Heart right ventricle (tissue), 16 donors: ENCODE measurements at regions not wholly inside any gene's neighbourhood (a gene's known extent, or its start where the extent isn't known, plus 50 kb on each side); places are given as distances from the start of the nearest gene placed in this dataset.
"Not testable (repeated sequence)": the region's sequence is repeated elsewhere in the genome, so short reads cannot be mapped to it uniquely, and the experiment has no call there.

ENCODE experiments used
- ATAC-seq, 8 donors: fragments of 200-7000 bp; cut with Tn5 transposase; one replicate each; pipeline ENCODE4 v1.9.1; 2020; ENCODE audit warnings: mild to moderate bottlenecking in 8 of 8, moderate library complexity in 8 of 8, moderate number of reproducible peaks in 1 of 8
- DNase-seq, 2 donors: peaks; one replicate each; pipeline ENCODE4 v3.0.0-alpha.2; 2020
- H3K27ac ChIP-seq, 10 donors: fragments of 200-600 bp; sonication (generic) in 2 of 10; one replicate each; pipeline versions ENCODE4 v1.5.0 to v1.8.0; 2020 to 2022; ENCODE audit warnings: mild to moderate bottlenecking in 3 of 10
- H3K27me3 ChIP-seq, 7 donors: fragments of 200-600 bp; one replicate each; pipeline ENCODE4 v1.8.0; 2021 to 2022; ENCODE audit warnings: mild to moderate bottlenecking in 2 of 7
- H3K36me3 ChIP-seq, 9 donors: fragments of 200-600 bp; sonication (generic) in 1 of 9; one replicate each; pipeline versions ENCODE4 v1.5.0 to v1.8.0; 2020 to 2022; ENCODE audit warnings: mild to moderate bottlenecking in 2 of 9
- H3K4me1 ChIP-seq, 9 donors: fragments of 200-600 bp; sonication (generic) in 1 of 9; one replicate each; pipeline versions ENCODE4 v1.5.0 to v1.8.0; 2020 to 2022; ENCODE audit warnings: mild to moderate bottlenecking in 4 of 9
- H3K4me3 ChIP-seq, 10 donors: fragments of 200-600 bp; sonication (generic) in 2 of 10; one replicate each; pipeline versions ENCODE4 v1.5.0 to v1.8.0; 2020 to 2022; ENCODE audit warnings: mild to moderate bottlenecking in 7 of 10, moderate library complexity in 2 of 10
- H3K9me3 ChIP-seq, 11 donors: fragments of 200-600 bp in 10 of 11; sonication (generic) in 2 of 11; one replicate each; pipeline versions ENCODE4 v1.5.0 to v1.8.0; 2013 to 2022; ENCODE audit warnings: mild to moderate bottlenecking in 2 of 11, control low read depth in 1 of 11, moderate library complexity in 1 of 11
- WGBS, 2 donors: extraction: QIAGEN DNeasy Blood & Tissue Kit; methylation state at CpG; one replicate each; pipeline ENCODE4 v1.1.7; 2013; ENCODE audit warnings: inconsistent platforms in 1 of 2; 5-methylcytosine and 5-hydroxymethylcytosine counted together
- intact Hi-C, 10 donors: fragments of 100-400 bp; cut with DNase I; formaldehyde crosslinking; loops; one replicate each; pipeline versions ENCODE4 v1.11.1 to v1.14.2; 2022
- TF ChIP-seq, protein P1 (sequence below), 9 donors: fragments of 200-600 bp; sonication (generic) in 2 of 9; IDR thresholded peaks; one replicate each; pipeline versions ENCODE4 v1.5.0 to v1.8.0; 2021 to 2022; ENCODE audit warnings: antibody characterized with exemption in 9 of 9, mild to moderate bottlenecking in 5 of 9, moderate library complexity in 1 of 9
- donor health status: Arrhythmogenic right ventricular cardiomyopathy.
- donor health status: ischemic (EF 13 %, LVEDD 7.1; RV severe dilation, severe dysfunction).
- donor health status: healthy with polysubstance abuse.
- donor health status: DM: no; HTN: yes; CAD: no.
- donor health status: DM: no; HTN: no; CAD: no.
- donor health status: ischemic (EF 25% LVEDD 6.9; RV normal size, moderate dysfunction).
- donor health status: ischemic (EF 25% LVEDD 5.7; RV mildly dilated, moderate dysfunction).
- donor health status: healthy.
- donor health status: DM: yes; HTN: yes; CAD: no.
- donor health status: Ischemic cardiomyopathy.
- donor health status: ischemic (EF 35%, LVEDD 5.7; RV mildly dilated, moderate dysfunction).
- donor health status: nonischemic (EF 11% LVEDD 7.7; RV severe dilation, severe dysfunction).
- donor health status: DM: yes; HTN: yes; CAD: no.
- donor health status: PGD.
- donor health status: ischemic (EF 29% LVEDD 5.4; RV normal size, mild dysfunction).
- donor health status: nonischemic (EF 23%, LVEDD 6.1; RV moderate dilation, normal function).

DNA sequence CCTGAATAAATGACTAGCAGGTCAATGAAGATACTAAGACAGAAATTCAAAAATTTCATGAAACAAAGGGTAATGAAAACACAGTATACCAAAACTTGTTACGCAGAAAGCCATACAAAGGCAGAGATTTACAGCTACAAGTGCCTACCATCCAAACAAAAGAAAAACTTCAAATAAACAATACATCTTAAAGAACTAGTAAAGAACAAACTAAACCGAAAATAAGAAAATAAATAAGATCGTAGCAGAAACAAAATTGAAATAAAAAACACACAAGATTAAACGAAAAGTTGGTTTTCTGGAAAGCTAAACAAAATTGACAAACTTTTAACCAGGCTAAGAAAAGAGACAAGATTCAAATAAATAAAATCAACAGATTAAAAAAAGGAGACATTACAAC lies 51.5 kb downstream of the VPREB1 start:
- intact Hi-C loops, H3K27ac ChIP-seq: not testable (repeated sequence)
- 93 to 95% methylated on average over 4 of the region's 4 CpGs for WGBS, 2 donors

DNA sequence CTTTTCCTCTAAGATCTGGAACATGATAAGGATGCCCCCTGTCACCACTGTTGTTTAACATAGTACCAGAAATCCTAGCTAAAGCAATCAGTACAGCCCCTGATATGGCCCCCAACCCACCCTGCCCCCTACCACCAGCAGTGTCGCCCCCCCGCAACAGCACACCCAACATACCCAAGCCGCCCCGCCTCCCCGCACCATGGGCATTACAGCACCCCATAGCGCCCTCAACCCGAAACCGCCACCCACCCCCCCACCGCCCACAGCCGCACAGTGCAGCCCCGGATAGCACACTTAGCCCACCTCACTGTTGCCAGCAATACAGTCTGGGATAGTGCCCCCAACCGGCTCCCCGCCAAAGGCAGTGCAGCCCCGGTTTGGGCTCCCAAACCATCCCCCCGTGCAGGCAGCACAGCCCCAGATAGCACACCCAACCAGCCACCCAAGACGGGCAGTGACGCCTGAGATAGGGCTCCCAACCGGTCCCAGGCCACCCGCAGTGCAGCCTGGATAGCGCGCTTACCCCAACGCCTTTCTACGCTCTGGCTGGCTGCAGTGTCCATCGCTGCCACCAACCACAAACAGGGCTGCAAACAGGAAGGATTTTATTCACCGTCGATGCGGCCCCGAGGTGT lies 52.7 kb downstream of the VPREB1 start:
- H3K9me3 ChIP-seq, ATAC-seq, H3K27me3 ChIP-seq, H3K4me1 ChIP-seq, intact Hi-C loops: not testable (repeated sequence)
- WGBS, 2 donors: 0 to 1% methylated on average over 27 to 28 of the region's 28 CpGs
- peak in 1 of 2 donors; percentile 37 for DNase-seq
- H3K4me3 ChIP-seq: peak overlapping the region; percentile 64 to 94 (median 84)
- H3K27ac ChIP-seq: peak overlapping the region in 9 of 10 donors; percentile 67 to 91 (median 82)
- peaks cover 0 to 13% (median 0%) of the 10 kb centered on the region in 9 donors for H3K36me3 ChIP-seq

More for the DNA sequence above, 51.5 kb downstream of the VPREB1 start:
- H3K27me3 ChIP-seq, DNase-seq, ATAC-seq, H3K9me3 ChIP-seq, H3K4me1 ChIP-seq, H3K4me3 ChIP-seq: not testable (repeated sequence)
- H3K36me3 ChIP-seq: peaks cover 0 to 13% (median 0%) of the 10 kb centered on the region in 9 donors

DNA sequence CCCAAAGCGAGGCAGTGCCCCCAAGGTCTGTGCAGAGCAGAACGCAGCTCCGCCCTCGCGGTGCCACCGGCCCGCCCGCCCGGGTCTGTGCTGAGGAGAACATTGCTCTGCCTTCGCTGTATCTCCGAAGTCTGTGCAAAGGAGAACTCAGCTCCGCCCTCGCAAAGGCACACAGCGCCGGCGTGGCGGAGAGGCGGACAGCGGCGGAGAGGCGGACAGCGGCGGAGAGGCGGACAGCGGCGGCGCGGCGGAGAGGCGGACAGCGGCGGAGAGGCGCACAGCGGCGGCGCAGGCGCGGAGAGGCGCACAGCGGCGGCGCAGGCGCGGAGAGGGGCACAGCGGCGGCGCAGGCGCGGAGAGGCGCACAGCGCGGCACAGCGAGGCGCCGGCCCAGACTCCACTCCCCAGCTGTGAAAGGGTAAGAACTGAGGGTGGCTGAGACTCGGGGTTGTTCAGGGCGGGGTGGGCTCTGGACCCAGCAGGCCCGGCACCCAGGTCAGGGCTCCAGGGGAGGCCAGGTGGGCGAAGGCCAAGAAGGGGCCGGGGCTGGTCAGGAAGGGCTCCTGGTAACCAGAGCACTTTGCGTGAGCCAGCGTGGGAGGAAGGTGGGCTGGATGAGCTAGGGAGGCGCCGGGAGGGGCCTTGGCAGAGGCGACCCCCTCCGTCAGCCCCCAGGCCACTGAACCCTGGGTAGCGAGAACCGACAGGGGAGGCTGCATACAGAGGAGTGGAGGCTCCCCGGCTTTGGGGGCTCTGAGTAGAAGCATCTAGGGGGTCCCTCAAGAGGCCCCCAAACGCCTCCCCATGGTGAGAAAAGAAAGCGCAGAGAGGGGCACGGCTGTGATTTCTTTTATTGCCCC lies 53.4 kb downstream of the VPREB1 start:
- H3K9me3 ChIP-seq, intact Hi-C loops: not testable (repeated sequence)
- WGBS, 2 donors: 1% methylated on average over 64 to 71 of the region's 72 CpGs

DNA sequence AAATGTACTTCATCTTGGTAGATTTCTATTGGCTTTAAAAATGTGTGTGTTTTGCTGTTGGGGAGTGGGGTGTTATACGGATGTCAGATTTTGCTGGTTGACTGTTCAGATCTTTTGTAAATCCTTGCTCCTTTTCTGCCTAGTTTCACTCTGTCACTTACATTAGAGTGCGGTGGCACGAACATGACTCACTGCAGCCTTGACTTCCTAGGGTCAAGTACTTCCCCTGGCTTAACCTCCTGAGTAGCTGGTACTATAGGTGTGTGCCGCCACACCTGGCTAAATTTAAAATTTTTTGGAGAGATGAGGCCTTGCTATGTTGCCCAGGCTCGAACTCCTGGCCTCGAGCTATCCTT lies 54.0 kb downstream of the VPREB1 start:
- ATAC-seq, H3K4me1 ChIP-seq, H3K36me3 ChIP-seq, H3K9me3 ChIP-seq, intact Hi-C loops, H3K27me3 ChIP-seq, DNase-seq: not testable (repeated sequence)
- Histone ChIP-seq H3K27ac (peak overlapping the region in 8 of 10 donors; percentile 74 to 91 (median 82)), H3K4me3 (peak overlapping the region; percentile 65 to 94 (median 85))
- WGBS, 2 donors: 41 to 65% methylated on average over 4 of the region's 6 CpGs

More for the DNA sequence above, 53.4 kb downstream of the VPREB1 start:
- ATAC-seq: peak; percentile 79 to 100 (median 98)
- not testable (repeated sequence) for H3K36me3 ChIP-seq, H3K27me3 ChIP-seq, H3K4me1 ChIP-seq
- Histone ChIP-seq H3K4me3 (peak overlapping the region; percentile 65 to 94 (median 85)), H3K27ac (peak overlapping the region; percentile 40 to 91 (median 81))
- TF ChIP-seq, protein P1, sequence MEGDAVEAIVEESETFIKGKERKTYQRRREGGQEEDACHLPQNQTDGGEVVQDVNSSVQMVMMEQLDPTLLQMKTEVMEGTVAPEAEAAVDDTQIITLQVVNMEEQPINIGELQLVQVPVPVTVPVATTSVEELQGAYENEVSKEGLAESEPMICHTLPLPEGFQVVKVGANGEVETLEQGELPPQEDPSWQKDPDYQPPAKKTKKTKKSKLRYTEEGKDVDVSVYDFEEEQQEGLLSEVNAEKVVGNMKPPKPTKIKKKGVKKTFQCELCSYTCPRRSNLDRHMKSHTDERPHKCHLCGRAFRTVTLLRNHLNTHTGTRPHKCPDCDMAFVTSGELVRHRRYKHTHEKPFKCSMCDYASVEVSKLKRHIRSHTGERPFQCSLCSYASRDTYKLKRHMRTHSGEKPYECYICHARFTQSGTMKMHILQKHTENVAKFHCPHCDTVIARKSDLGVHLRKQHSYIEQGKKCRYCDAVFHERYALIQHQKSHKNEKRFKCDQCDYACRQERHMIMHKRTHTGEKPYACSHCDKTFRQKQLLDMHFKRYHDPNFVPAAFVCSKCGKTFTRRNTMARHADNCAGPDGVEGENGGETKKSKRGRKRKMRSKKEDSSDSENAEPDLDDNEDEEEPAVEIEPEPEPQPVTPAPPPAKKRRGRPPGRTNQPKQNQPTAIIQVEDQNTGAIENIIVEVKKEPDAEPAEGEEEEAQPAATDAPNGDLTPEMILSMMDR (IDR thresholded peaks at IDR 0.05): peak in 6 of 9 donors; percentile 13 to 41 (median 30)
- peak; percentile 24 to 75 for DNase-seq

- DNase-seq, H3K4me1 ChIP-seq, H3K27ac ChIP-seq, H3K4me3 ChIP-seq, H3K27me3 ChIP-seq, intact Hi-C loops, ATAC-seq, H3K9me3 ChIP-seq: not testable (repeated sequence)
- H3K36me3 ChIP-seq: peaks cover 0 to 14% (median 0%) of the 10 kb centered on the region in 9 donors
- 96 to 97% methylated on average over 5 of the region's 5 CpGs for WGBS, 2 donors
These were observed 55.9 kb downstream of the VPREB1 start for GRCh38 chr22:22300511-22300910.

GRCh38 chr22:22300946-22301345 lies 56.4 kb downstream of the VPREB1 start:
- H3K36me3 ChIP-seq: peaks cover 0 to 18% (median 0%) of the 10 kb centered on the region in 9 donors
- intact Hi-C loops, DNase-seq, ATAC-seq, H3K9me3 ChIP-seq, H3K4me3 ChIP-seq, H3K4me1 ChIP-seq, H3K27me3 ChIP-seq, H3K27ac ChIP-seq: not testable (repeated sequence)
- WGBS, 2 donors: 96% methylated on average over 1 of the region's 1 CpG
